HG02884 (cell line): ENCODE measurements at regions not wholly inside any gene's neighbourhood (a gene's known extent, or its start where the extent isn't known, plus 50 kb on each side); places are given as distances from the start of the nearest gene placed in this dataset.
A peak's percentile ranks its signal among the peaks of the same experiment; 100 is the strongest.

Experiments used
- ATAC-seq: cut with Tn5 transposase; IDR thresholded peaks from one replicate; pipeline ENCODE4 v1.9.1; 2021; ENCODE audit warnings: mild to moderate bottlenecking, moderate library complexity; ENCODE audit not compliant: unreplicated experiment

DNA sequence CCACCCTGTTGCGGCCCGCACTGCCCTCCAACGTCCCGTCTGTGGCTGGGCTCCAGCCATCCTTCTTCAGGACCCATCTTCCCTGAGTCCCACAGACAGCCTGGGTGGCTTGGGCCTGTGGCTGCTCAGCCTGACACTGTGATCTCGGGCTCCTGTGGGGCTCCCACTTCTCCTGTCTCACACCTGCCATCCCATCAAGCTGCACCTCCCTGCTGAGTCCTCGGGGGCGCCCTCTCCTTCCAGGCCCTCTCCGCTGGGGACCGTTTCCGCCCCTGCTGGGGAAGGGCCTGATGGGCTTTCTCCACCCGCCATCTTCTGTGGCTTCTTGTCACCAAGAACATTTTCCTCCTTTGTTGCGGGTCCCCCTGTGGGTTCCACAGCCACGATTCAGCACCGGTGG, 173.8 kb upstream of the PPP2R2D start:
- ATAC-seq = no peak

GRCh38 chr10:131727560-131727959, 173.2 kb upstream of the PPP2R2D start:
- ATAC-seq = no peak

DNA sequence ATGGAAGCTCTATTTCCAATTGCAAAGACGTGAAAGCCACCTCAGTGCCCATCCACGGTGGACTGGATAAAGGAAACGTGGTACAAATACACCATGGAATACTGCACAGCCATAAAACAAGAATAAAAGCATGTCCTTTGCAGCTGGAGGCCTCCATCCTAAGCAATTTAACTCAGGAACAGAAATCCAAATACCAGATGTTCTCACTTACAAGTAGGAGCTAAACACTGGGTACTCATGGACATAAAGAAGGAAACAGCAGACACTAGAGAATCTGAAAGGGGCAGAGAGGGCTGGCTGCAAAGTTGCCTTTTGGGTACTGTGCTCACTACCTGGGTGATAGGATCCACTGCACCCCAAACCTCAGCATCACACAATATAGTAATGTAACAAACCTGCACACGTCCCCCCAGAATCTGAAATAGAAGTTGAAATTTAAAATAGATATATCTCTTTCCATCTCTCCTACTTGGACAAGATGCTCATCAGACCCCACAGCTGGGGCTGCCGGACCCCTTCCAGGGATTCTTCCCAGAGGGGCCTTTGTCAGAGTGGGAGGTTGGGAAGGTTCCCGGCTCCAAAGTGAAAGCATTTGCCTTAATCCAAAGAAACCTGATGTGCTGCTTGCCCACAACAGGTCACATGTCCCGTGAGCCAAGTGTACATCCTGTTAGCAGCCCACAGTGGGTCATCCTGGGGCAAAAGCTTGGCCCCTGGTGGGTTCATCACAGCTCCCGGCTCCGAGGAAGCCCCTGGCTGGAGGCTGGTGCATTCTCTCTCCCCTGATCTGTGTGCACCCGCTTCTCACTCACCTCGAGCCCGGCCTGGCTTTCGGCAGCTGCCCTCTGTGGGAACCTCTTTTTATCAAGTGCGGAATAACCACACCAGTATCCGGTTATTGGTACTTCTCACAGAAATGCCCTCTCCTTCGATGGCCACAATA, 172.3 kb upstream of the PPP2R2D start:
- ATAC-seq = no peak

DNA sequence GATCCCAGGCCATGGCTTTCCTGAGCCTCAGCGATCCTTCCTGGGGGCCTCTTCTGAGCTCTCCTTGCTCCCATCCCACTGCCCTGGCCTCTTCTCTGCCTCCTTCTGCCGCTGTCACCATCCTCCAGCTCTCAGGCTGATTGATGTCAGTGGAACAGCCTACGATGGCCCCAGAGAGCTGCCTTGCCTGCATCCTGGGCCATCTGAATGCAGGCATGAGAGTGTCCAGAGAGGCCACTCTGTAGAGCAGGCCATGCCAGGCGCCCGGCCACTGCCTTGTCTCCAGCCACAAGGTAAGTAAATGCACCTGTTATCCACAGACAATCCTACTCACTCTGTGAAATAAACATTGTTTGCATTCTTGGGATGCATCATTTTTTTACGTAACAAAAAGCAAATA, 171.4 kb upstream of the PPP2R2D start:
- no peak for ATAC-seq

- ATAC-seq = no peak
These were observed 170.7 kb upstream of the PPP2R2D start for GRCh38 chr10:131729938-131730660.

GRCh38 chr10:131730771-131731497, 169.9 kb upstream of the PPP2R2D start:
- ATAC-seq = no peak

DNA sequence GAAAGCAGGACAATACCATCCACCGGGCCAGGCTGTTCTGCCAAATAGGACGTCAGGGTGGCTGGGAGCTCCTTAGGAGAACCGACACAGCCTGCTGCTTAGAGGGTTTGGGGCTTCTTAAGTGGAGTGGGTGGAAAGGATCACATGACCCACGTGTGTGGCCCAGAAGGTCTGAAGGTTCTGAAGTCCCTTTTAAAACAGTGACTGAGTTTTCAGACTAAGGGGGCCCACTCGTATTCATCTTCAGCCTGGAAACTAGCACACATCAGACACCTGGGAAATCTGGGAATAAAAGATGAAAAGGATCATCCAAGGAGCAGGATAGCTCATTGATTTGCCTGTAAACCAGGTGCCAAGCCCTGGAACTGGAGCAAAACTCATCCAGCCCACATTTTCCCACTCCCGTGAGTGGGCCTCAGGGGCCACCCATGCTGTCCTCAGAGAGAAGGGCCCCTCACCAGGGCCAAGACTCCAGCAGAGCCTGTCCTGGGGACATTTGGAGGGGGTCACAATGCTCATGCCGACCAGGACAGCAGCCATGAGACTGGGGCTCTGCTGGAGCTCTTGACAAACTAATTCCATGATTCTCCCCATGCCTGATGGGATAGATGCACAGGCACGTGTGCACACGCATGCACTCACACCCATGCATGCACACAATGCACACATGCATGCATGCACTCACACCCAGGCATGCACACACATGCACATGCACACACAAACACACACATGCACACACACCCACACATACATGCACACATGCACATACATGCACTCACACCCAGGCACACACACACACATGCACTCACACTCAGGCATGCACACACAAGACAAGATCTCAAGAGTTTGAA, 168.8 kb upstream of the PPP2R2D start:
- no peak for ATAC-seq

DNA sequence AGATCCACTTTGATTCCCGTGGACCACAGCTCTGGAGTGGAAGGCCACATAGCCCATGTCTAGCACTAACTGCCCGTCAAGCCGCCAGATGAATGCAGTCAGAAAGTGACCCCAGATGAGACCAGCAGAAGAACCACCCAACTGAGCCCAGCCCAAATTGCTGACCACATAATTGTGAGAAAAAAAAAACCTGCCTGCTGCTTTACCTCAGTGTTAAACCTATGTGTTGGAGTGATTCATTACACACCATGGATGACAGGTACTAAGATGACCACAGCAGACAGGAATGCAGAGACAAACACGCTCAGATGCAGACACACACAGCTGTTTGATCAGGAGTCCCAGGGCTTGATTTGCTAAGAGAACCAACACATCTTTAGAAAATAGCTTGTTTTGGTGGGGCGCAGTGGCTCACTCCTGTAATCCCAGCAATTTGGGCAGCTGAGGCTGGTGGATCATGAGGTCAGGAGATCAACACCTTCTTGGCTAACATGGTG, 168.1 kb upstream of the PPP2R2D start:
- no peak for ATAC-seq

- ATAC-seq = no peak
These were observed 167.2 kb upstream of the PPP2R2D start for GRCh38 chr10:131733596-131733995.

DNA sequence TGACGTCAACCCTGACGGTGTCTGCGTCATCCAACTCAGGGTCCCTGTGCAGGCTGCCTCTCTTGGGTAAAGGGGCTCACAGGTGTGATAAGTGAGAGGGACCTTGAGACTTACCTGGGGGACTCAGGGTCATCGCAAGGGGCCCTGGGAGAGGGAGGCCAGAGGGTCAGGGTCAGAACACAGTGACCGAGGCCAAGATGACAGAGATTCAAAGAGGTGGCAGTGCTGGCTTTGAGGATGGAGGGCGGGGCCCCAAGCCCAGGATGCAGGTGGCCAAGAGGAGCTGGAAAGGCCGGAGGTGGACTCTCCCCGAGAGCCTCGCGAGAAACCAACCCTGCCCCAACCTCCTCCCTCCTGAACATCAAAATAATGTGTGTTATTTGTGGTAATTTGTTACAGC, 165.2 kb upstream of the PPP2R2D start:
- no peak for ATAC-seq

- no peak for ATAC-seq
These were observed 164.4 kb upstream of the PPP2R2D start for GRCh38 chr10:131736321-131736980.

- ATAC-seq = no peak
These were observed 163.0 kb upstream of the PPP2R2D start for GRCh38 chr10:131737543-131738395.

- ATAC-seq = no peak
These were observed 162.4 kb upstream of the PPP2R2D start for GRCh38 chr10:131738396-131738735.

GRCh38 chr10:131739206-131739605, 161.6 kb upstream of the PPP2R2D start:
- no peak for ATAC-seq

DNA sequence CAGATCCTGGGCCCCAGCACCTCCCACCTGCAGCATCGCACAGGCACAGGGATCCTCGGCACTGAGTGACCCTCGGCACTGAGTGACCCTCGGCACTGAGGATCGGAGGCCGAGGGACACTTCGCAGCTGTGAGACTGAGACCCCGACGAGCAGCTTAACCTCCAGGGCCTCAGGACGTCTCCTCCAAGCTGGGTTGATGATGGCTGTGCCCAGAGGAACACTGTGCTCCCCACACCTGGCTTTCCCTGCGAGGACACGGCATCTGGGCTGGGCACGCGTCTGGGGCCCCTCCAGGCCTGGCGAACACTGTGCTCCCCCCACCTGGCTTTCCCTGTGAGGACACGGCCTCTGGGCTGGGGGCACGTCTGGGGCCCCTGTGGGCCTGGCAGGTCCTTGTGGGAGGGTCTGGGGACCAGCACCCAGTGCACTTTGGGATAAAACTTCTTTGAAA, 158.3 kb upstream of the PPP2R2D start:
- no peak for ATAC-seq

GRCh38 chr10:131743190-131744151, 157.3 kb upstream of the PPP2R2D start:
- peak; percentile 64 for ATAC-seq

DNA sequence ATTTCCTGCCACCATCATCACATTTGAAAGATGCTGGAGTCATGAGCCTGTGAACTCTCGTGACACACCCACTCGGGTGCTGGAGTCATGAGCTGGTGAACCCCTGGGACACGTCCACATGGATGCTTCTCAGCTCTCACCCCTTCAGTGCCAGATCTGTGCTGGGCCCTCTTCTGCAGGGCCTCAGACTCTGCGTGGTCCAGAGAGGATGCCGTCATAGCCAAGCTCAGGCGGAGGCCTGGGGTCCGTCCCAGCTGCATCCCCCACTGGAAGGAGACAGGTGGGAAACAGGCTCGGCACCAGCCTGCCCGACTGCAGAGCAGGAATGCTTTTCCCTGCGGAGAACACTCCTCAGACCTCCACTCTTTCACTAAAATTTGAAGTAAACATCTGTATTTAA, 156.5 kb upstream of the PPP2R2D start:
- no peak for ATAC-seq

DNA sequence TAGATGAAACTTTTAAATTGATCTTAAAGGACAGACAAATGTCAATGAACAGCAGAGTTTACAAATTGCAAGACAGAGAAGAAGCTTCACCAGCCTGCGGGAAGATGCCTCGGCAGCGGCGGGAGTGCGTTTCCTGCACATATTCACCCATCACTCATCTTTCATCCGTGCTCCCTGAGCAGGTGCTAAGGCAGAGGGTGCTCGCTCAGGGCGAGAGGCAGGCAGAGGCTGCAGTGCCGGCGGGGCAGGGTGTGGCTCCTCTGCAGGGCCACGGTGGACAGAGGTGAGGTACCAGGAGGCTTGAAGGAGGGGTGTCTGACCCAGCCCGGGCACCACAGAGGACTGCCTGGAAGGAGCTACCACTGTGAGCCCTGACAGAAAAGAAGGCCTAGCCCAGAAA, 155.2 kb upstream of the PPP2R2D start:
- no peak for ATAC-seq
